GM23338 (cell line): ENCODE measurements at regions not wholly inside any gene's neighbourhood (a gene's known extent, or its start where the extent isn't known, plus 50 kb on each side); places are given as distances from the start of the nearest gene placed in this dataset.

Experiments used
- ATAC-seq: fragments of 200-7000 bp; cut with Tn5 transposase; 3 replicates; pipeline ENCODE4 v1.9.1; 2020
- DNase-seq: peaks from one replicate; pipeline ENCODE4 v3.0.0-alpha.2; 2015; ENCODE audit warnings: low spot score
- H2AFZ ChIP-seq: fragments of 200-600 bp; sonication (generic); 2 replicates; pipeline ENCODE4 v1.8.0; 2016; ENCODE audit warnings: antibody characterized with exemption, mild to moderate bottlenecking, moderate library complexity
- H3F3A ChIP-seq: fragments of 200-600 bp; sonication (generic); replicated peaks from 2 replicates; pipeline ENCODE4 v1.8.0; 2017; ENCODE audit warnings: antibody characterized with exemption, mixed run types, low read depth
- H3K27ac ChIP-seq: fragments of 200-600 bp; sonication (generic); 2 replicates; pipeline ENCODE4 v1.6.1; 2016; ENCODE audit warnings: low read depth
- H3K27me3 ChIP-seq: fragments of 200-600 bp; sonication (generic); 2 replicates; pipeline ENCODE4 v1.8.0; 2016; ENCODE audit warnings: mild to moderate bottlenecking, mixed run types, moderate library complexity; ENCODE audit not compliant: insufficient read depth
- H3K36me3 ChIP-seq: fragments of 200-600 bp; sonication (generic); 2 replicates; pipeline ENCODE4 v1.8.0; 2016; ENCODE audit warnings: mild to moderate bottlenecking; ENCODE audit not compliant: insufficient read depth
- H3K4me1 ChIP-seq: fragments of 200-600 bp; sonication (generic); 2 replicates; pipeline ENCODE4 v1.8.0; 2016; ENCODE audit warnings: mild to moderate bottlenecking, moderate library complexity; ENCODE audit not compliant: insufficient read depth
- H3K4me2 ChIP-seq: fragments of 200-600 bp; sonication (generic); 2 replicates; pipeline ENCODE4 v1.7.1; 2017; ENCODE audit warnings: mixed run types
- H3K4me3 ChIP-seq: fragments of 200-600 bp; sonication (generic); 2 replicates; pipeline ENCODE4 v1.6.1; 2016; ENCODE audit warnings: mixed run types
- H3K79me2 ChIP-seq: fragments of 200-600 bp; sonication (generic); replicated peaks from 2 replicates; pipeline ENCODE4 v1.8.0; 2017; ENCODE audit warnings: mild to moderate bottlenecking; ENCODE audit not compliant: insufficient read depth
- H3K9me2 ChIP-seq: fragments of 200-600 bp; sonication (generic); 2 replicates; pipeline ENCODE4 v1.8.0; 2017; ENCODE audit not compliant: insufficient read depth
- H4K20me1 ChIP-seq: fragments of 200-600 bp; sonication (generic); replicated peaks from 2 replicates; pipeline ENCODE4 v1.8.0; 2017; ENCODE audit warnings: mild to moderate bottlenecking; ENCODE audit not compliant: insufficient read depth
- H3K27ac Mint-ChIP-seq: 2 replicates; pipeline ENCODE4 v1.8.0; 2020; ENCODE audit warnings: inconsistent platforms, mild to moderate bottlenecking, moderate library complexity, mixed read lengths
- H3K27me3 Mint-ChIP-seq: 3 replicates; pipeline ENCODE4 v1.8.0; 2022; ENCODE audit warnings: low read depth, mild to moderate bottlenecking, moderate library complexity, mixed read lengths, inconsistent platforms; ENCODE audit not compliant: insufficient read depth, poor library complexity
- H3K36me3 Mint-ChIP-seq: 3 replicates; pipeline ENCODE4 v1.8.0; 2021; ENCODE audit warnings: low read depth, mild to moderate bottlenecking, inconsistent platforms, moderate library complexity, mixed read lengths
- H3K4me1 Mint-ChIP-seq: 3 replicates; pipeline ENCODE4 v1.8.0; 2020; ENCODE audit warnings: mild to moderate bottlenecking, inconsistent platforms, mixed read lengths
- H3K4me3 Mint-ChIP-seq: 3 replicates; pipeline ENCODE4 v1.8.0; 2021; ENCODE audit warnings: moderate library complexity, mild to moderate bottlenecking, inconsistent platforms, mixed read lengths
- H3K9me3 Mint-ChIP-seq: 3 replicates; pipeline ENCODE4 v1.8.0; 2020; ENCODE audit warnings: moderate library complexity, mild to moderate bottlenecking, inconsistent platforms, mixed read lengths
- CREB1 ChIP-seq: fragments of 250-450 bp; sonication (Bioruptor Pico); IDR thresholded peaks from 2 replicates; pipeline ENCODE4 v1.5.0; 2020; ENCODE audit warnings: low read depth, mild to moderate bottlenecking, moderate library complexity
- EZH2 ChIP-seq: fragments of 200-600 bp; sonication (generic); IDR thresholded peaks from one replicate; pipeline ENCODE4 v1.8.0; 2017; ENCODE audit warnings: antibody characterized with exemption, mild to moderate bottlenecking, low read depth; ENCODE audit not compliant: unreplicated experiment
- EZH2phosphoT487 ChIP-seq: fragments of 200-600 bp; sonication (generic); IDR thresholded peaks from one replicate; pipeline ENCODE4 v1.8.1; 2018; ENCODE audit warnings: antibody characterized with exemption; ENCODE audit not compliant: unreplicated experiment
- JUNB ChIP-seq: IDR thresholded peaks from one replicate; pipeline ENCODE4 v1.6.1; 2016; ENCODE audit warnings: antibody characterized with exemption; ENCODE audit not compliant: unreplicated experiment
- NANOG ChIP-seq: IDR thresholded peaks from 2 replicates; pipeline ENCODE4 v1.6.1; 2016; ENCODE audit warnings: antibody characterized with exemption, borderline replicate concordance
- POLR2AphosphoS5 ChIP-seq: IDR thresholded peaks from 2 replicates; pipeline ENCODE4 v1.6.1; 2016; ENCODE audit warnings: antibody characterized with exemption, low read depth
- STAT1 ChIP-seq: IDR thresholded peaks from one replicate; pipeline ENCODE4 v1.6.1; 2016; ENCODE audit warnings: antibody characterized with exemption; ENCODE audit not compliant: unreplicated experiment
- ZNF114 ChIP-seq: fragments of 250-450 bp; sonication (Bioruptor Pico); IDR thresholded peaks from 2 replicates; pipeline ENCODE4 v1.5.0; 2020; ENCODE audit warnings: mild to moderate bottlenecking, moderate library complexity
- ZNF331 ChIP-seq: fragments of 250-450 bp; sonication (Bioruptor Pico); IDR thresholded peaks from 2 replicates; pipeline ENCODE4 v1.5.0; 2020; ENCODE audit warnings: low read depth, mild to moderate bottlenecking, moderate library complexity
- TF ChIP-seq, protein P1 (sequence below): IDR thresholded peaks from one replicate; pipeline ENCODE4 v1.6.1; 2018; ENCODE audit warnings: antibody characterized with exemption; ENCODE audit not compliant: unreplicated experiment
- TF ChIP-seq, protein P2 (sequence below): IDR thresholded peaks from 2 replicates; pipeline ENCODE4 v1.6.1; 2016; ENCODE audit warnings: antibody characterized with exemption
- TF ChIP-seq, protein P3 (sequence below), 2 experiments: fragments of 200-600 bp in 1 of 2; sonication (generic) in 1 of 2; conservative IDR thresholded peaks; 2 replicates each; pipeline versions ENCODE4 v1.5.1 to v1.6.1; 2016 to 2017; ENCODE audit warnings: antibody characterized with exemption in 2 of 2, low read depth in 2 of 2, mild to moderate bottlenecking in 2 of 2, moderate library complexity in 1 of 2

DNA sequence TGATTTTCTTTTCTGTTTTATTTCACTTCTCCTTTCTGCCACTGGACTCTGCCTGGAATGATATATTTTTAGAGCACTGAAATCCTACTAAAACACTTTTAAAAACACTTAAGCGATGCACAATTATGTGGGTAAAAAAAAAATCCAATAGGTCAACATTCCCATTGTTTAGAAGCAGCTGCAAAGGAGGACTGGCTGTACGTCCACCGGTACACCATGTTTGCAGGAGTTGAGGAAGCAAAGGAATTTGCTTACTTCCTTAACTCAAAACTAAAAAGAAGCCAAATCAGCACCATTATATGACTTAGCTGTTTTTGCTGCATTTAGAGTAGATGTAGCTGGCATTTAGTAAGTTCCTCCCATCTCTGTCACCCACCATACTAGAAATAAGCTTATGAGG is 186.8 kb upstream of the TMTC1 start (continued):
- TF ChIP-seq EZH2phosphoT487 (no peak), ZNF331 (CRISPR knock-in tag) (no peak), NANOG (no peak), CREB1 (no peak), ZNF114 (CRISPR knock-in tag) (no peak), JUNB (no peak)
- TF ChIP-seq, protein P1, sequence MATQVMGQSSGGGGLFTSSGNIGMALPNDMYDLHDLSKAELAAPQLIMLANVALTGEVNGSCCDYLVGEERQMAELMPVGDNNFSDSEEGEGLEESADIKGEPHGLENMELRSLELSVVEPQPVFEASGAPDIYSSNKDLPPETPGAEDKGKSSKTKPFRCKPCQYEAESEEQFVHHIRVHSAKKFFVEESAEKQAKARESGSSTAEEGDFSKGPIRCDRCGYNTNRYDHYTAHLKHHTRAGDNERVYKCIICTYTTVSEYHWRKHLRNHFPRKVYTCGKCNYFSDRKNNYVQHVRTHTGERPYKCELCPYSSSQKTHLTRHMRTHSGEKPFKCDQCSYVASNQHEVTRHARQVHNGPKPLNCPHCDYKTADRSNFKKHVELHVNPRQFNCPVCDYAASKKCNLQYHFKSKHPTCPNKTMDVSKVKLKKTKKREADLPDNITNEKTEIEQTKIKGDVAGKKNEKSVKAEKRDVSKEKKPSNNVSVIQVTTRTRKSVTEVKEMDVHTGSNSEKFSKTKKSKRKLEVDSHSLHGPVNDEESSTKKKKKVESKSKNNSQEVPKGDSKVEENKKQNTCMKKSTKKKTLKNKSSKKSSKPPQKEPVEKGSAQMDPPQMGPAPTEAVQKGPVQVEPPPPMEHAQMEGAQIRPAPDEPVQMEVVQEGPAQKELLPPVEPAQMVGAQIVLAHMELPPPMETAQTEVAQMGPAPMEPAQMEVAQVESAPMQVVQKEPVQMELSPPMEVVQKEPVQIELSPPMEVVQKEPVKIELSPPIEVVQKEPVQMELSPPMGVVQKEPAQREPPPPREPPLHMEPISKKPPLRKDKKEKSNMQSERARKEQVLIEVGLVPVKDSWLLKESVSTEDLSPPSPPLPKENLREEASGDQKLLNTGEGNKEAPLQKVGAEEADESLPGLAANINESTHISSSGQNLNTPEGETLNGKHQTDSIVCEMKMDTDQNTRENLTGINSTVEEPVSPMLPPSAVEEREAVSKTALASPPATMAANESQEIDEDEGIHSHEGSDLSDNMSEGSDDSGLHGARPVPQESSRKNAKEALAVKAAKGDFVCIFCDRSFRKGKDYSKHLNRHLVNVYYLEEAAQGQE = no peak

DNA sequence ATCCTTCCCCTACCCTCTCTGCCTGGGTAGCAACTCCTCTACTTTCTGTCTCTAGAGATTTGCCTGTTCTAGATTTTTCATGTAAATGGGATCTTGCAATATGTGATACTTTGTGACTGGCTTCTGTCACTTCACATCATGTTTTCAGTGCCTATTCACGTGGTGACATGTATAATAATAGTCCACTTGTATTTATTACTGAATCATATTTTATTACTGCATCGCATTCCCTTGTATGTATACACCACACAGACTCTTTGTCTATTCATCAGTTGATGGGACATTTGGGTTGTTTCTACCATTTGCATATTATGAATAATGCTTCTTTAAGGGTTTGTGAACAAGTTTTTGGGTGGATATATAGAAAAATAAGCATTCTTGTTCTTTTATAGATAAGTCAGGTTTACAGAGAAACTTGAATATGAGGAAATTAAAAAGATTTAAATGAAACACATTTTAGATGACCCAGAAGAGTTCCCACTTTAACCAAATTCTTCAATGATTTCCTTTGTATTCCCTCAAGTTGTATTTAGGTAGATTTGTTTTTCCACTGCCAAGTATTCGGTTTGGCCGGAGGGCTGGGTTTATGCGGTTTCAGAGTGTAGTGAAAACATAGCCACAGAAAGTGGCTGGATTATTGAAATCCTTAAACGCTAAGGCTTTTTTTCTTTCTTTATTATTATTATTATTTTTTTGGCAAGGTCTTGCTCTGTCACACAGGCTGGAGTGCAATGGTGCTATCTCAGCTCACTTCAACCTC is 178.7 kb upstream of the TMTC1 start:
- no peak for TF ChIP-seq POLR2AphosphoS5
- TF ChIP-seq, protein P2, sequence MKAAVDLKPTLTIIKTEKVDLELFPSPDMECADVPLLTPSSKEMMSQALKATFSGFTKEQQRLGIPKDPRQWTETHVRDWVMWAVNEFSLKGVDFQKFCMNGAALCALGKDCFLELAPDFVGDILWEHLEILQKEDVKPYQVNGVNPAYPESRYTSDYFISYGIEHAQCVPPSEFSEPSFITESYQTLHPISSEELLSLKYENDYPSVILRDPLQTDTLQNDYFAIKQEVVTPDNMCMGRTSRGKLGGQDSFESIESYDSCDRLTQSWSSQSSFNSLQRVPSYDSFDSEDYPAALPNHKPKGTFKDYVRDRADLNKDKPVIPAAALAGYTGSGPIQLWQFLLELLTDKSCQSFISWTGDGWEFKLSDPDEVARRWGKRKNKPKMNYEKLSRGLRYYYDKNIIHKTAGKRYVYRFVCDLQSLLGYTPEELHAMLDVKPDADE = no peak
- DNase-seq (no peak), ATAC-seq (no peak)
- Mint-ChIP-seq H3K4me3 (no peak overlapping the region), H3K36me3 (no peaks in the 10 kb centered on the region), H3K9me3 (no peaks in the 10 kb centered on the region), H3K27ac (no peak overlapping the region), H3K27me3 (no peaks in the 10 kb centered on the region), H3K4me1 (no peaks in the 10 kb centered on the region)
- Histone ChIP-seq H3K79me2 (no peaks in the 10 kb centered on the region), H3K27ac (no peak overlapping the region), H3K27me3 (no peaks in the 10 kb centered on the region), H2AFZ (no peak overlapping the region), H3K36me3 (no peaks in the 10 kb centered on the region), H4K20me1 (no peaks in the 10 kb centered on the region), H3K4me3 (no peak overlapping the region), H3F3A (no peaks in the 10 kb centered on the region), H3K4me1 (no peaks in the 10 kb centered on the region), H3K4me2 (no peak overlapping the region), H3K9me2 (0 out of 2 replicates have a peak, but pooled peaks cover 5% of the 10 kb centered on the region)

DNA sequence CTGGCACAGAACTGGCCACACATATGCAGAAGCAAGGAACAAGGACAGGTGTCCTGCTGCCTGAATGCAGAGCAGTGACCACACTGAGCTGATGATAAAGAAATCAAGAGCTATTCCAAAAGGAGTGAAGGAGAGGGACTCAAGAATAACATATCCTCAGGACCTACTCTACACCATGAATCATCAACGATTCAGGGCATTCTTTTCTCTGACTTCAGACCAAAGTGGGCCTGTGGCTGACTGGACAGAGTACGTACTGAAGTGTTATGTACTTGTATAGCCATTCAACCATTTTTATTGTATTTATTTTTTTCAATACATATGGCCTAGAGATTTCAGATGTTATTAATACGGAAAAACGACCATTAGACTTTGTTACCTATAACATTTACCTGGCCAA is 177.5 kb upstream of the TMTC1 start:
- H3K27ac ChIP-seq = no peak overlapping the region
- no peak overlapping the region for H3K4me2 ChIP-seq
- no peaks in the 10 kb centered on the region for H3K9me3 Mint-ChIP-seq
- H3K4me3 ChIP-seq = no peak overlapping the region
- H3K9me2 ChIP-seq = peaks cover 5% of the 10 kb centered on the region; the same call in 1 of the 2 replicates
- TF ChIP-seq POLR2AphosphoS5 (no peak), ZNF331 (CRISPR knock-in tag) (no peak), NANOG (no peak), STAT1 (no peak), EZH2 (no peak), ZNF114 (CRISPR knock-in tag) (no peak), JUNB (no peak), CREB1 (no peak)
- TF ChIP-seq, protein P3, sequence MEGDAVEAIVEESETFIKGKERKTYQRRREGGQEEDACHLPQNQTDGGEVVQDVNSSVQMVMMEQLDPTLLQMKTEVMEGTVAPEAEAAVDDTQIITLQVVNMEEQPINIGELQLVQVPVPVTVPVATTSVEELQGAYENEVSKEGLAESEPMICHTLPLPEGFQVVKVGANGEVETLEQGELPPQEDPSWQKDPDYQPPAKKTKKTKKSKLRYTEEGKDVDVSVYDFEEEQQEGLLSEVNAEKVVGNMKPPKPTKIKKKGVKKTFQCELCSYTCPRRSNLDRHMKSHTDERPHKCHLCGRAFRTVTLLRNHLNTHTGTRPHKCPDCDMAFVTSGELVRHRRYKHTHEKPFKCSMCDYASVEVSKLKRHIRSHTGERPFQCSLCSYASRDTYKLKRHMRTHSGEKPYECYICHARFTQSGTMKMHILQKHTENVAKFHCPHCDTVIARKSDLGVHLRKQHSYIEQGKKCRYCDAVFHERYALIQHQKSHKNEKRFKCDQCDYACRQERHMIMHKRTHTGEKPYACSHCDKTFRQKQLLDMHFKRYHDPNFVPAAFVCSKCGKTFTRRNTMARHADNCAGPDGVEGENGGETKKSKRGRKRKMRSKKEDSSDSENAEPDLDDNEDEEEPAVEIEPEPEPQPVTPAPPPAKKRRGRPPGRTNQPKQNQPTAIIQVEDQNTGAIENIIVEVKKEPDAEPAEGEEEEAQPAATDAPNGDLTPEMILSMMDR (conservative IDR thresholded peaks at IDR 0.05; ENCODE audit: low read depth in 2 of 2) = no peak
- no peaks in the 10 kb centered on the region for H3F3A ChIP-seq
- DNase-seq (no peak), ATAC-seq (no peak)
- H3K27me3 ChIP-seq = no peaks in the 10 kb centered on the region
- no peaks in the 10 kb centered on the region for H4K20me1 ChIP-seq
- no peak overlapping the region for H3K27ac Mint-ChIP-seq
- H3K4me1 ChIP-seq = no peaks in the 10 kb centered on the region
- no peak overlapping the region; the same call in 1 of the 2 replicates for H2AFZ ChIP-seq
- H3K36me3 ChIP-seq = no peaks in the 10 kb centered on the region
- no peaks in the 10 kb centered on the region for H3K4me1 Mint-ChIP-seq
- no peaks in the 10 kb centered on the region for H3K36me3 Mint-ChIP-seq
- H3K79me2 ChIP-seq = no peaks in the 10 kb centered on the region
- no peaks in the 10 kb centered on the region for H3K27me3 Mint-ChIP-seq
- no peak overlapping the region for H3K4me3 Mint-ChIP-seq
